RWPE2 (cell line): ENCODE measurements at regions not wholly inside any gene's neighbourhood (a gene's known extent, or its start where the extent isn't known, plus 50 kb on each side); places are given as distances from the start of the nearest gene placed in this dataset.

Experiments
- ATAC-seq: fragments of 200-7000 bp; cut with Tn5 transposase; 3 replicates; pipeline ENCODE4 v1.9.1; 2021; ENCODE audit warnings: low read depth
- DNase-seq: peaks from one replicate; pipeline ENCODE4 v3.0.0-alpha.2; 2020; ENCODE audit warnings: low spot score
- H3K27ac ChIP-seq: fragments of 450-650 bp; 2 replicates; pipeline ENCODE4 v1.5.1; 2017; ENCODE audit warnings: mild to moderate bottlenecking; ENCODE audit not compliant: poor library complexity, severe bottlenecking
- H3K27me3 ChIP-seq: fragments of 250-450 bp; sonication (Bioruptor Pico); 2 replicates; pipeline ENCODE4 v1.5.1; 2021; ENCODE audit warnings: mild to moderate bottlenecking, moderate library complexity; ENCODE audit not compliant: insufficient read depth, poor library complexity, severe bottlenecking
- H3K36me3 ChIP-seq: fragments of 250-450 bp; sonication (Bioruptor Pico); 2 replicates; pipeline ENCODE4 v1.5.1; 2020; ENCODE audit warnings: low read depth, mild to moderate bottlenecking, moderate library complexity
- H3K4me1 ChIP-seq: fragments of 250-450 bp; sonication (Bioruptor Pico); 2 replicates; pipeline ENCODE4 v1.5.1; 2021; ENCODE audit warnings: mild to moderate bottlenecking, moderate library complexity; ENCODE audit not compliant: insufficient read depth, poor library complexity, severe bottlenecking
- H3K4me3 ChIP-seq: fragments of 250-450 bp; sonication (Bioruptor Pico); 2 replicates; pipeline ENCODE4 v1.5.1; 2021; ENCODE audit warnings: mild to moderate bottlenecking, moderate library complexity; ENCODE audit not compliant: severe bottlenecking
- H3K9me3 ChIP-seq: fragments of 250-450 bp; sonication (Bioruptor Pico); 2 replicates; pipeline ENCODE4 v1.5.1; 2021; ENCODE audit warnings: mild to moderate bottlenecking, moderate library complexity; ENCODE audit not compliant: severe bottlenecking
- TF ChIP-seq, protein P1 (sequence below): fragments of 450-650 bp; IDR thresholded peaks from one replicate; pipeline ENCODE4 v1.5.1; 2017; ENCODE audit warnings: mild to moderate bottlenecking, moderate library complexity; ENCODE audit not compliant: poor library complexity, severe bottlenecking

DNA sequence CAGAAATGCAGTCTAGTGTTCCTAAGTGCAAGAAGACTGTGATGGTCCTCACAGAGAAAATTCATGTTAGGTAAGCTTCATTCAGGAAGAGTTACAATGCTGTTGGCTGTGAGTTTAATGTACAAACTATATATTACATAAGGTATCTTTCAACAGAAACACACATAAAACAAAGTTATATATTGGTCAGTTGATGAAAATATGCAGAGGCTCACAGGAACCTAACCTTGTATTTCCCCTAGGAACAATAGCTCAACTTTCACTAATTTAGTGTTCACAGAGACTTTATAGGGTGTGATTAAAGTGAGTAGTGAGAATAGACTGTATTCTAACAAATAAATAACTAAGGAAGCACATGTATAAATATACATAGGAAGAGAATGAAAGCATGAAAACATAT, 676.9 kb upstream of the ADGRL4 start:
- TF ChIP-seq, protein P1, sequence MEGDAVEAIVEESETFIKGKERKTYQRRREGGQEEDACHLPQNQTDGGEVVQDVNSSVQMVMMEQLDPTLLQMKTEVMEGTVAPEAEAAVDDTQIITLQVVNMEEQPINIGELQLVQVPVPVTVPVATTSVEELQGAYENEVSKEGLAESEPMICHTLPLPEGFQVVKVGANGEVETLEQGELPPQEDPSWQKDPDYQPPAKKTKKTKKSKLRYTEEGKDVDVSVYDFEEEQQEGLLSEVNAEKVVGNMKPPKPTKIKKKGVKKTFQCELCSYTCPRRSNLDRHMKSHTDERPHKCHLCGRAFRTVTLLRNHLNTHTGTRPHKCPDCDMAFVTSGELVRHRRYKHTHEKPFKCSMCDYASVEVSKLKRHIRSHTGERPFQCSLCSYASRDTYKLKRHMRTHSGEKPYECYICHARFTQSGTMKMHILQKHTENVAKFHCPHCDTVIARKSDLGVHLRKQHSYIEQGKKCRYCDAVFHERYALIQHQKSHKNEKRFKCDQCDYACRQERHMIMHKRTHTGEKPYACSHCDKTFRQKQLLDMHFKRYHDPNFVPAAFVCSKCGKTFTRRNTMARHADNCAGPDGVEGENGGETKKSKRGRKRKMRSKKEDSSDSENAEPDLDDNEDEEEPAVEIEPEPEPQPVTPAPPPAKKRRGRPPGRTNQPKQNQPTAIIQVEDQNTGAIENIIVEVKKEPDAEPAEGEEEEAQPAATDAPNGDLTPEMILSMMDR, result no peak
- no peak overlapping the region for H3K4me3 ChIP-seq
- H3K27me3 ChIP-seq, result peaks cover 3% of the 10 kb centered on the region
- no peak for DNase-seq
- no peaks in the 10 kb centered on the region for H3K4me1 ChIP-seq
- H3K36me3 ChIP-seq, result no peaks in the 10 kb centered on the region
- no peak for ATAC-seq
- no peak overlapping the region for H3K27ac ChIP-seq
- no peaks in the 10 kb centered on the region for H3K9me3 ChIP-seq

- H3K36me3 ChIP-seq, result no peaks in the 10 kb centered on the region
- H3K9me3 ChIP-seq, result no peaks in the 10 kb centered on the region
- no peak overlapping the region for H3K27ac ChIP-seq
- no peak for DNase-seq
- H3K27me3 ChIP-seq, result peaks cover 3% of the 10 kb centered on the region
- H3K4me1 ChIP-seq, result no peaks in the 10 kb centered on the region
- ATAC-seq, result no peak
- H3K4me3 ChIP-seq, result no peak overlapping the region
- TF ChIP-seq, protein P1, result no peak
Measured at GRCh38 chr1:79682478-79682877, 675.9 kb upstream of the ADGRL4 start.

DNA sequence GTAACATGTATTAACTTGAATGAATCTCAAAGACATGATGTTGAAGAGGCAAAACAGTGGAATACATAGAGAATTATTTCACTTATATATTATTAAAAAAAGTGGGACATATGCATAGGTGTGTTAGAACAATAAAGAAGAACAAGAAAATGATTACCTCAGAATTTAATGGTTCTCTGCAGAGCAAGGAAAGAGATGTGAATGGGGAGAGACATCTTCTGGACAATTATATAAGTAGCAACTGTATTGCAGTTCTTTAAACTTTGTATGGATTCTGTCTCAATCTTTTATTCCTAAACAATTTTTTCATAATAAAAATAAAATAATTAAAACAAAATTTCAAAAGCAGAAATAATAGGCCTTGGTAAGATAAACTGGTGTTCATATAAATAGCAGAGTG, 674.9 kb upstream of the ADGRL4 start:
- Histone ChIP-seq H3K9me3 (no peaks in the 10 kb centered on the region), H3K27me3 (peaks cover 3% of the 10 kb centered on the region), H3K36me3 (no peaks in the 10 kb centered on the region), H3K4me3 (no peak overlapping the region), H3K27ac (no peak overlapping the region), H3K4me1 (no peaks in the 10 kb centered on the region)
- ATAC-seq (no peak), DNase-seq (no peak)
- TF ChIP-seq, protein P1, result no peak

DNA sequence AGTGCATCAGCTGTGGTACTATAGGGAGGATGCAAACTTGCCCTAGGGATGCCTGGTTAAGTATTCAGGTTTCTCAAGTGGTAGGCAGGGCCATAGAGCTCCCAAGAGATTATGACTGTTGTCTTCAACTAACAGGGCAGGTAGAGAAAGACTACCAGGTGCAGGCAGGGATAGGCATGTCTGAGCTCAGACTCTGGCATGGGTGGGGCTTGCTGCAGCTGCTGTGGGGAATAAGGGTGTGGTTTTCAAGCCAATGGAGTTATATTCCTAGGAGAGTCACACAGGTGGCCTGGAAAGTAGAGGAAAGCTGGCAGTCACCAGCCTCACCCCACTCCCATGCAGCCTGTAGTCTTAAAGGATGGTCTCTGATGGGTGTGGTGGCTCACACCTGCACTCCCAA, 673.4 kb upstream of the ADGRL4 start:
- ATAC-seq, result no peak
- Histone ChIP-seq H3K36me3 (no peaks in the 10 kb centered on the region), H3K27ac (no peak overlapping the region)

More for the DNA sequence above, 673.4 kb upstream of the ADGRL4 start:
- TF ChIP-seq, protein P1, result no peak
- H3K4me1 ChIP-seq, result no peaks in the 10 kb centered on the region
- DNase-seq, result no peak
- H3K27me3 ChIP-seq, result peaks cover 3% of the 10 kb centered on the region
- H3K9me3 ChIP-seq, result no peaks in the 10 kb centered on the region
- H3K4me3 ChIP-seq, result no peak overlapping the region
